ENCODE measurements at regions not wholly inside any gene's neighbourhood (a gene's known extent, or its start where the extent isn't known, plus 50 kb on each side); places are given as distances from the start of the nearest gene placed in this dataset.

DNA sequence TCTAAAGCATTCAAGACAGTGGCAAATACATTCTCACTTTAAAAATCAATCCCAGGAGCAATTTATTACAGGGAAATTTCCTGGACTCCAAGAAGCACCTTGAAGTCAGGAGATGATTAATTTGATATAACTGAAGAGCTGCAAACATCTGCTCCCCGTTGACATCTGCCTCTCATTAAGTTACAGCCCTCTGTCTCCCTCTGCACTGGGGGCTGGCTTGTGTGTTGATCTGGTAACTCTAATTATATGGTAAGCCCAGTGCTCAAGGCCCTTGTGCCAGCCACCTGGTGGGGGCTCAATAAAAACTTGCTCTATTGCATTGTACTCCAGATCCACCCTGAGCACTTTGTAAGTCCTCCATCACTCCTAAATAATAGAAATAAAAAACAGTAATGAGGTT is 131.1 kb upstream of the ZNF462 start:
- TF ChIP-seq EZH2 (IDR thresholded peaks at IDR 0.05), result no peak
- TF ChIP-seq, protein P1, sequence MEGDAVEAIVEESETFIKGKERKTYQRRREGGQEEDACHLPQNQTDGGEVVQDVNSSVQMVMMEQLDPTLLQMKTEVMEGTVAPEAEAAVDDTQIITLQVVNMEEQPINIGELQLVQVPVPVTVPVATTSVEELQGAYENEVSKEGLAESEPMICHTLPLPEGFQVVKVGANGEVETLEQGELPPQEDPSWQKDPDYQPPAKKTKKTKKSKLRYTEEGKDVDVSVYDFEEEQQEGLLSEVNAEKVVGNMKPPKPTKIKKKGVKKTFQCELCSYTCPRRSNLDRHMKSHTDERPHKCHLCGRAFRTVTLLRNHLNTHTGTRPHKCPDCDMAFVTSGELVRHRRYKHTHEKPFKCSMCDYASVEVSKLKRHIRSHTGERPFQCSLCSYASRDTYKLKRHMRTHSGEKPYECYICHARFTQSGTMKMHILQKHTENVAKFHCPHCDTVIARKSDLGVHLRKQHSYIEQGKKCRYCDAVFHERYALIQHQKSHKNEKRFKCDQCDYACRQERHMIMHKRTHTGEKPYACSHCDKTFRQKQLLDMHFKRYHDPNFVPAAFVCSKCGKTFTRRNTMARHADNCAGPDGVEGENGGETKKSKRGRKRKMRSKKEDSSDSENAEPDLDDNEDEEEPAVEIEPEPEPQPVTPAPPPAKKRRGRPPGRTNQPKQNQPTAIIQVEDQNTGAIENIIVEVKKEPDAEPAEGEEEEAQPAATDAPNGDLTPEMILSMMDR (IDR thresholded peaks at IDR 0.05), result no peak

Measured in neural progenitor cell (in vitro differentiated cells).